GM12865 (cell line): ENCODE measurements at regions not wholly inside any gene's neighbourhood (a gene's known extent, or its start where the extent isn't known, plus 50 kb on each side); places are given as distances from the start of the nearest gene placed in this dataset.

ENCODE experiments used
- DNase-seq: peaks from one replicate; pipeline ENCODE4 v3.0.0; 2010; ENCODE audit warnings: low read depth
- H3K4me3 ChIP-seq: 2 replicates; pipeline ENCODE4 v1.5.1; 2011; ENCODE audit warnings: mild to moderate bottlenecking, low read depth, low read length, control low read depth
- TF ChIP-seq, protein P1 (sequence below): IDR thresholded peaks from 2 replicates; pipeline ENCODE4 v1.5.1; 2011; ENCODE audit warnings: low read length, control low read depth, low read depth, inconsistent platforms; ENCODE audit not compliant: insufficient read depth; ENCODE audit errors: missing control alignments

DNA sequence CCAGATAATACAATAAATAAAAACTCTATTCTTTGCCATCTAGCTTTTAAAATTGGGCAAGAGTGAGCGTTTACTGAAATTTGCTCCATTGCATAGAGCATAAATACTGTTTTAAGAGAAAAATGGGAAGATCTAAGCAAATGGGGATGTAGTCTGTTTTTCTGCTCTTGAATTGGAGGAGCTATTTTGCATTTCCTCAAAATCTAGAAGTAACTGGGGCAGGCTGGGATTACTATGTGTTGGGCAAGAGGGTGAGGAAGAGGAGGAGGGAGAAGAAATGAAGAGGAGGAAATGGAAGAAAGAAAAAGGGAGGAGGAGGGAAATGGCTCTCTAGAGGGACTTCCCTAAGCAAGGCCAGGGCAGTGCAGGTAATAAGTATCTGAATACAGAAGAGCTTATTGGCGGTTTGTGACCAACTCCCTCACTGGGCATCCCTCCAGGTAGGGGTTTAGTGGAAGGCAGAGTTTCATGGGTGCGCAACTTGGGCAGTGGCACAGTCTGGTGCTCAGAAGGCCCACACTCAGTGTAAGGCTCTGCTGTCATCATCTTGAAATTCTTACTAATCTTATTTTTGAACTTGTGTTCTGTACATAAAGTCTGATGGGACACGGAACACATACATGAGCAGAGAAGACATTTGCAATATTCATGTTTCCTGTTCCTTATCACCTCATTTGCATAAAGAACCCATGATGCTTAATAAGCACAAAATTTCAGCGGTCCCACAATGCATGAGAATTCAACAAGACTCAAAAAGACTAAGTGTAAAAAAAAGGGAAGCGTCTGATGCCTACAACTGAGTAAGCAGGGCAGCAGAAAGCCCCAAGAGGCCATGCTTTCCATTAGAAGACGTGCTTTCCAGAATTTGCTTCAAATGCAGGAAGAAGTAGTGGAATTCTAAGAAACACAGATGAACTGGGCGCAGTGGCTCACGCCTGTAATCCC is 116.9 kb downstream of the EVX1 start:
- TF ChIP-seq, protein P1, sequence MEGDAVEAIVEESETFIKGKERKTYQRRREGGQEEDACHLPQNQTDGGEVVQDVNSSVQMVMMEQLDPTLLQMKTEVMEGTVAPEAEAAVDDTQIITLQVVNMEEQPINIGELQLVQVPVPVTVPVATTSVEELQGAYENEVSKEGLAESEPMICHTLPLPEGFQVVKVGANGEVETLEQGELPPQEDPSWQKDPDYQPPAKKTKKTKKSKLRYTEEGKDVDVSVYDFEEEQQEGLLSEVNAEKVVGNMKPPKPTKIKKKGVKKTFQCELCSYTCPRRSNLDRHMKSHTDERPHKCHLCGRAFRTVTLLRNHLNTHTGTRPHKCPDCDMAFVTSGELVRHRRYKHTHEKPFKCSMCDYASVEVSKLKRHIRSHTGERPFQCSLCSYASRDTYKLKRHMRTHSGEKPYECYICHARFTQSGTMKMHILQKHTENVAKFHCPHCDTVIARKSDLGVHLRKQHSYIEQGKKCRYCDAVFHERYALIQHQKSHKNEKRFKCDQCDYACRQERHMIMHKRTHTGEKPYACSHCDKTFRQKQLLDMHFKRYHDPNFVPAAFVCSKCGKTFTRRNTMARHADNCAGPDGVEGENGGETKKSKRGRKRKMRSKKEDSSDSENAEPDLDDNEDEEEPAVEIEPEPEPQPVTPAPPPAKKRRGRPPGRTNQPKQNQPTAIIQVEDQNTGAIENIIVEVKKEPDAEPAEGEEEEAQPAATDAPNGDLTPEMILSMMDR: no peak
- H3K4me3 ChIP-seq: no peak overlapping the region
- DNase-seq: no peak

GRCh38 chr7:27361522-27361921 is 118.9 kb downstream of the EVX1 start:
- no peak for DNase-seq
- H3K4me3 ChIP-seq: no peak overlapping the region
- TF ChIP-seq, protein P1: no peak

DNA sequence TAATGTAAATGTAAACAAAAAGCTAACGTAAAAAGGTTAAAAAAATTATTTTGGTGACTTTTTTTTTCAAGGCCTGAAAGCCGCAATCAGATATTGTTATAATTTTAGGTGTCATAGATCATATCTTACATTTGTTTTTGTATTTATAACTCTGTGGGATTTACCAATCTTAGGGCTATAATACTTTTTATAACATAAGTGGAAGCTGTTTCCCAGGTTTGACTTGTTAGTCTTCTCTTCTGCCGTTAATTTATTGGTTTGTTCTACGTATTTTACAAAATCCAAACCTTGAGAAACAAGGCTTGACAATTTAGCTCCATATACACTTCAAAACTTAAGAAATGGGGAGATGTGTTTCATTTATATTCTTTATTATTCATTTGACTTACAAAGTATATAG is 119.4 kb downstream of the EVX1 start:
- DNase-seq: no peak
- no peak overlapping the region for H3K4me3 ChIP-seq
- TF ChIP-seq, protein P1: no peak

- no peak overlapping the region for H3K4me3 ChIP-seq
- TF ChIP-seq, protein P1: no peak
- DNase-seq: no peak
Measured at GRCh38 chr7:27364344-27364758, 121.7 kb downstream of the EVX1 start.

DNA sequence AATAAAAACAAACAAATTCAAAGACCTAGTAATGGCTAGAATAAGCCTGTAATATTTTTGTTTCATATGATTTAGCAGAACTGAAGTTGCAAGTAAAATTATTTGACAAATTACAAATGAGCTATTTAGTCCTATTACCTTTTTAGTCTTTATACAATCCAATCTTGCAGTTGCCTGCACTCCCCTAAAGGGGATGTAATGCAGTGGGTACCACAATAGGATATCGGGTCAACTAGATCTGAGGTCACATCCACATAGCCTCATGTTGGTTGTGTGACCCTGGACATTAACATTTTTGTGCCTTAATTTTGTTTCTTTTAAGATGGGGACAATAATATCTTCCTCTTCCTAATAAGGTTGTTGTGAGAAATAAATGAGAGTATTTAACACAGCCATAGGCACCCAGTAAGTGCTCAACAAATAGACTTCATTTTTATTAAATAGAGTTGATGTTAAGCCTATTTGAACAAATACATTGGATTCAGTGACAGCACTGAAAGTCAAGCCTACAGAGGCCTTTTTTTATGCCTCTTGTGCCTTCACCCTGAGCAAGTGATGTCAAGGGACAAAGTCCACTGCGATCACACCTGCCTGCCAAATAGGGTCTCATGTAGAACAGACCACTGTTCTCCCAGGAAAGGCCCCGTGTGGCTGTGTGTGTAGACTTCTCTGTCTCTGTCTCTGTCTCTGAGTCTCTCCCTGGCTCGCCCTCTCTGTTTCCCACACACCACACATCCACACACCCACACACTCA is 124.8 kb downstream of the EVX1 start:
- no peak overlapping the region for H3K4me3 ChIP-seq
- TF ChIP-seq, protein P1: no peak

DNA sequence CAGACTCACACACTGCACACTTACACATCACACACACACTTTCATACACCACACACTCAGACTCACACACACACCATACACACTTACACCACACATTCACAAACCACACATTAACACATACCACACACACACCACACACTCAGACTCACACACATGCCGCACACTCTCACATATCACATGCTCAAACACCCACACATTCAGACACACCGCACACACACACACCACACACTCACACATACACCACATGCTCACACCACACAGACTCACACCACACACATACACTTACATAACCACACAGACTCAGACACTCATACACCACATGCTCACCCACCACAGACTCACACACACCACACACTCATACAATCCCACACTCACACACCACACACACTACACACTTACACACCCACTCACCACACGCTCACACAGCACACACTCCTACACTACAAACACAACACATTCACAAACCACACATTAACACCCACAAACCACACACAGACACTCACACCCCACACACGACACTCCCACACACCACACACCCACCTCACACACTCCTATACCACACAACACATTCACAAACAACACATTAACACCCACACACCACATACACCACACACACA is 125.4 kb downstream of the EVX1 start:
- no peak for DNase-seq
- H3K4me3 ChIP-seq: no peak overlapping the region
- TF ChIP-seq, protein P1: no peak

More for the DNA sequence above, 124.8 kb downstream of the EVX1 start:
- no peak for DNase-seq
